ENCODE measurements at regions not wholly inside any gene's neighbourhood (a gene's known extent, or its start where the extent isn't known, plus 50 kb on each side); places are given as distances from the start of the nearest gene placed in this dataset.
A peak's percentile ranks its signal among the peaks of the same experiment; 100 is the strongest.

DNA sequence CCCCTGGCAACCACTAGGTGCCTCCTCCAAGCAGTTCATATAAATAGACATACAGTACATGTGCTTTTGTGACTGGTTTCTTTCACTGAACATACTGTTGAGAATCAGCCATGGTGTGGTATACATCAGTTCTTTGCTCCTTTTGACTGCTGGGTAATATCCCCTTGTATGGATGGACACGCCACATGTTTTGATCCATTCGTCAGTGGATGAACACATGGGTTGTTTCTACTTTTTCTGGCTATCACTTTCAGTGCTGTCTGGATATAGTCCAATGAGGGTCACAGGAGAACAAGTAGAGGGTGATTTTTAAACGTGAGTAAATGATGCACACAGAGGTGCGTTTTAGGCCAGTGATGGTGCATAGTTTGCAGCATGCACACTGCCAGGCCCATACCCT is 183.9 kb downstream of the FOXA2 start:
- Histone ChIP-seq H3K36me3 (ENCODE audit: control insufficient read depth, insufficient read depth, low read length) (no peaks in the 10 kb centered on the region), H3K4me3 (ENCODE audit: low read depth, low read length) (no peak overlapping the region), H3K27me3 (ENCODE audit: control insufficient read depth, insufficient read depth, low read length) (no peaks in the 10 kb centered on the region)
- no peak for DNase-seq (ENCODE audit: low read depth)
- TF ChIP-seq, protein P1, sequence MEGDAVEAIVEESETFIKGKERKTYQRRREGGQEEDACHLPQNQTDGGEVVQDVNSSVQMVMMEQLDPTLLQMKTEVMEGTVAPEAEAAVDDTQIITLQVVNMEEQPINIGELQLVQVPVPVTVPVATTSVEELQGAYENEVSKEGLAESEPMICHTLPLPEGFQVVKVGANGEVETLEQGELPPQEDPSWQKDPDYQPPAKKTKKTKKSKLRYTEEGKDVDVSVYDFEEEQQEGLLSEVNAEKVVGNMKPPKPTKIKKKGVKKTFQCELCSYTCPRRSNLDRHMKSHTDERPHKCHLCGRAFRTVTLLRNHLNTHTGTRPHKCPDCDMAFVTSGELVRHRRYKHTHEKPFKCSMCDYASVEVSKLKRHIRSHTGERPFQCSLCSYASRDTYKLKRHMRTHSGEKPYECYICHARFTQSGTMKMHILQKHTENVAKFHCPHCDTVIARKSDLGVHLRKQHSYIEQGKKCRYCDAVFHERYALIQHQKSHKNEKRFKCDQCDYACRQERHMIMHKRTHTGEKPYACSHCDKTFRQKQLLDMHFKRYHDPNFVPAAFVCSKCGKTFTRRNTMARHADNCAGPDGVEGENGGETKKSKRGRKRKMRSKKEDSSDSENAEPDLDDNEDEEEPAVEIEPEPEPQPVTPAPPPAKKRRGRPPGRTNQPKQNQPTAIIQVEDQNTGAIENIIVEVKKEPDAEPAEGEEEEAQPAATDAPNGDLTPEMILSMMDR (IDR thresholded peaks at IDR 0.05; ENCODE audit: insufficient read depth, low read length, poor library complexity, severe bottlenecking) = no peak

DNA sequence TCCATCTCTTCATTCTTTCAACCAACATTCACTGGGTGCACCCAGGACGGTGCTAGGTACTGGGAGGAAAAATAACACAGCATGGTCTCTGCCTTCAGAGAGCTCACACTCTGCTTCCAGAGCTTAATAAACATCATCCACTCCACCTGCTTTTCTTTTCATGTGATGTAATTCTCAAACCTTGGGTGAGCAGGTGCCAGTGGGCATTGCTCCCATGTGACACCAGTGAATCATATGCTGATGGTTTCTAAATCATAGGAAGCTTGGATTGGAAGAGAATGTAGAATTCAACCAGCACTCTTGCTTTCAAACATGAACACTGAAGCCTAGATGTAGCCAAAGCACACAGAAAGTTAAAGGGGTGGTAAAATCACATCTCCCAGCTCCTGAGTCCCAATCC is 189.8 kb downstream of the FOXA2 start:
- H3K27me3 ChIP-seq (ENCODE audit: control insufficient read depth, insufficient read depth, low read length) = no peaks in the 10 kb centered on the region
- H3K36me3 ChIP-seq (ENCODE audit: control insufficient read depth, insufficient read depth, low read length) = no peaks in the 10 kb centered on the region
- TF ChIP-seq, protein P1 (IDR thresholded peaks at IDR 0.05; ENCODE audit: insufficient read depth, low read length, poor library complexity, severe bottlenecking) = no peak
- no peak overlapping the region for H3K4me3 ChIP-seq (ENCODE audit: low read depth, low read length)
- no peak for DNase-seq (ENCODE audit: low read depth)

DNA sequence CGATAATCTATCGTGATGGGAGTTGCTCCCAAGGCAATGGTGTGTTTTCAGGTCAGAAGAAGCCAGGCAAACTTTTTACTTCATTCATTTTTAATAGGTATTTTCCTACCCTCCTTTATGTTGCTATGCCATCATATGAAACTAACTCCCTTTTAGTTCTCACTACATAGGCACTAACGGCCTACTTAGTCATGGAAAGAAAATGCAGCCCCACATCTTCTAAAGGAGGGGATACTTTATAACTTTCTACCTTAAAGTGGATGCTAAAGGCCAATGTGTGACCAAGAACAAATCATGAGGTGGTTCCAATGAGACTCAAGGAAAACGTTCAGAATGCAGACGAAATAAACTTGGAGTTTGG is 193.8 kb downstream of the FOXA2 start:
- H3K36me3 ChIP-seq (ENCODE audit: control insufficient read depth, insufficient read depth, low read length) = no peaks in the 10 kb centered on the region
- TF ChIP-seq, protein P1 (IDR thresholded peaks at IDR 0.05; ENCODE audit: insufficient read depth, low read length, poor library complexity, severe bottlenecking) = no peak
- no peaks in the 10 kb centered on the region for H3K27me3 ChIP-seq (ENCODE audit: control insufficient read depth, insufficient read depth, low read length)
- no peak overlapping the region for H3K4me3 ChIP-seq (ENCODE audit: low read depth, low read length)
- no peak for DNase-seq (ENCODE audit: low read depth)

DNA sequence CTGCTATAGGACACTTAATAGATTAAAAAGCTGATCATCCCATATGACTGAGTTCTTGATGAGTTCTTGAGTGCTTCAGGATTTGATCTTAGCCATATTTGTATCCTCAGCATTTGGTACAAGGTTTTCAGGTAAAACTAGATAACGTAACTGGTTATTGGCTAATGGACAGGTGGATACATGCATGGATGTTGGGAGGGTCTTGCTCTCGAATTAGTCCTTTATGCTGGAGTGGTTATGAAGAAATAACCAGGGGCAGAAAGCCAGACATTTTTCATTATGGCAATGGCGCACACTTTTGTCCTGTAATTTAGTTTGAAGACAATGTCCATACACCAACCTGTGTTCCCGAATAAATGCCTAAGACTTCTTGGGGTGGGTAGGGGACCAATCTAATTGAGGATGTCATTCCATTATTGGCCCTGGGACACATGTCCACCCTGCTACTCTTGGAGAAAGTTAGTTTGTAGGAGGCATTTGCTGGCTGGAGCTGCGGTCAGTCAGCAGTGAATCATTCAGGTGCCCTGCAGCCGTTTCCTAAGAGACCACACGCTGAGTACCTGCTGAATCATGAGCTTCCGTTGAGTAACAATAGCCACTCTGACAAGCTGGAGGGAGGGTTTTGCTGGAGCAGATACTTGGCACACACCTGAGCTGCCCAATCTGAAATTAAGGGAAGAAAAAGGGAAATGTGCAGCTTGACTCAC is 194.4 kb downstream of the FOXA2 start:
- no peak overlapping the region for H3K4me3 ChIP-seq (ENCODE audit: low read depth, low read length)
- H3K27me3 ChIP-seq (ENCODE audit: control insufficient read depth, insufficient read depth, low read length) = no peaks in the 10 kb centered on the region
- H3K36me3 ChIP-seq (ENCODE audit: control insufficient read depth, insufficient read depth, low read length) = no peaks in the 10 kb centered on the region
- TF ChIP-seq, protein P1 (IDR thresholded peaks at IDR 0.05; ENCODE audit: insufficient read depth, low read length, poor library complexity, severe bottlenecking) = no peak
- DNase-seq (ENCODE audit: low read depth) = peak; percentile 91

DNA sequence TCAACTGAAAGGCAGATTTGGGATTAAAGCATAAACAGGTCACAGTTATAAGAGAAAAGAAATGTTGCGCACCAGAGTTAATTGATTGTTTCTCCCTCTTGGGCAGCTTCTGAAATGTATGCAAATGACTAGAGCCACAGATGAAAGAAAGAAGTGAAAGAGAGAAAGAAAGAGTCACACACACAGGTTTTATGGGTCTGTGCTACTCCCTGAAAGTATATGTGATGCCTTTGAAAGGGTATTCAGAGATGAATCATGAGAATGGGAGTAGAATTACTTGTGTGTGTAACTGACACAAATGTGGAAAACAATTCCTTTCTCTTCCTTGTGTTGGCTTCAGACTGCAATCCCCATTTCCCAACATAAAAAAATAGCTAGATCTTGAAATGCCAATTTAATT is 196.9 kb downstream of the FOXA2 start:
- TF ChIP-seq, protein P1 (IDR thresholded peaks at IDR 0.05; ENCODE audit: insufficient read depth, low read length, poor library complexity, severe bottlenecking) = no peak
- no peak overlapping the region for H3K4me3 ChIP-seq (ENCODE audit: low read depth, low read length)
- H3K36me3 ChIP-seq (ENCODE audit: control insufficient read depth, insufficient read depth, low read length) = no peaks in the 10 kb centered on the region
- H3K27me3 ChIP-seq (ENCODE audit: control insufficient read depth, insufficient read depth, low read length) = no peaks in the 10 kb centered on the region
- no peak for DNase-seq (ENCODE audit: low read depth)

DNA sequence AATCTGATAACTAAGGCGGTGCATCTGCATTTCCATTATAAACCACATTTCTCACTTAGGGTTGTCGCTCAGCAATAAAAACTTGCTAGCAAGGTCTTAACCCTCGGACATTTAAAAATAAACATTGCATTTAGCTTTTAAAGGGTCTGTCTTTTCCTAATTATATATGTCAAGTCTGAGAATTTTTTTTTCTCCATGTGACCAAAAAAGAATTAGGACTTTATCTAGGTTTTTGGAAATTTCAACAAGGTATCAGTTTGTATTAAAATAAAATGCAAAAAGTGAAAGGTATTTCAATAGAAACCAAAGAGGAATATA is 198.1 kb downstream of the FOXA2 start:
- H3K27me3 ChIP-seq (ENCODE audit: control insufficient read depth, insufficient read depth, low read length) = no peaks in the 10 kb centered on the region
- H3K36me3 ChIP-seq (ENCODE audit: control insufficient read depth, insufficient read depth, low read length) = no peaks in the 10 kb centered on the region
- DNase-seq (ENCODE audit: low read depth) = no peak
- TF ChIP-seq, protein P1 (IDR thresholded peaks at IDR 0.05; ENCODE audit: insufficient read depth, low read length, poor library complexity, severe bottlenecking) = no peak
- no peak overlapping the region for H3K4me3 ChIP-seq (ENCODE audit: low read depth, low read length)

Data from kidney epithelial cell (primary cell).